PC-9 (cell line): ENCODE measurements at regions not wholly inside any gene's neighbourhood (a gene's known extent, or its start where the extent isn't known, plus 50 kb on each side); places are given as distances from the start of the nearest gene placed in this dataset.
A peak's percentile ranks its signal among the peaks of the same experiment; 100 is the strongest.

Experiments used
- BruUV-seq: library from RNA; stranded (reverse); fragments of 400-500 nt; replicated peaks from 2 replicates; lab custom pipeline; 2021; lab: Mats Ljungman, UMichigan
- CTCF ChIA-PET: fragments of 300-600 bp; sonication (Branson Sonifier 250); formaldehyde crosslinking; loops from one replicate; lab custom pipeline; 2022; ENCODE audit warnings: antibody characterized with exemption; lab: Charles Lee
- POLR2A ChIA-PET: fragments of 300-600 bp; sonication (Branson Sonifier 250); formaldehyde crosslinking; loops from one replicate; lab custom pipeline; 2022; ENCODE audit warnings: antibody characterized with exemption; ENCODE audit not compliant: unreplicated experiment; lab: Charles Lee
- DNase-seq, 2 experiments: peaks; one replicate each; pipeline versions ENCODE4 v3.0.0 to v3.0.0-alpha.2; 2015 to 2022; ENCODE audit warnings: mixed read lengths in 1 of 2
- H2AFZ ChIP-seq: fragments of 200-600 bp; sonication (generic); 2 replicates; pipeline ENCODE4 v1.8.1; 2017; ENCODE audit warnings: antibody characterized with exemption
- H3F3A ChIP-seq: fragments of 200-600 bp; sonication (generic); 2 replicates; pipeline ENCODE4 v1.8.1; 2017; ENCODE audit warnings: antibody characterized with exemption, mild to moderate bottlenecking, low read depth; ENCODE audit not compliant: insufficient read depth
- H3K27ac ChIP-seq: fragments of 200-600 bp; sonication (generic); 2 replicates; pipeline ENCODE4 v1.6.1; 2016; ENCODE audit warnings: mixed run types
- H3K27me3 ChIP-seq: fragments of 200-600 bp; sonication (generic); 2 replicates; pipeline ENCODE4 v1.6.1; 2016; ENCODE audit warnings: low read depth, mixed run types; ENCODE audit not compliant: insufficient read depth
- H3K36me3 ChIP-seq: fragments of 200-600 bp; sonication (generic); 2 replicates; pipeline ENCODE4 v1.6.1; 2016; ENCODE audit warnings: low read depth, mixed run types
- H3K4me1 ChIP-seq: fragments of 200-600 bp; sonication (generic); replicated peaks from 2 replicates; pipeline ENCODE4 v1.6.1; 2016; ENCODE audit warnings: mixed run types; ENCODE audit not compliant: insufficient read depth
- H3K4me2 ChIP-seq: fragments of 200-600 bp; sonication (generic); 2 replicates; pipeline ENCODE4 v1.6.1; 2017; ENCODE audit warnings: mixed run types
- H3K4me3 ChIP-seq: fragments of 200-600 bp; sonication (generic); 2 replicates; pipeline ENCODE4 v1.6.1; 2016; ENCODE audit warnings: mixed run types
- H3K79me2 ChIP-seq: fragments of 200-600 bp; sonication (generic); 2 replicates; pipeline ENCODE4 v1.6.1; 2017; ENCODE audit warnings: low read depth, mixed run types
- H3K9me2 ChIP-seq: fragments of 200-600 bp; sonication (generic); 2 replicates; pipeline ENCODE4 v1.8.1; 2017; ENCODE audit warnings: mild to moderate bottlenecking; ENCODE audit not compliant: insufficient read depth
- H3K9me3 ChIP-seq: fragments of 200-600 bp; sonication (generic); 2 replicates; pipeline ENCODE4 v1.8.1; 2016; ENCODE audit warnings: low read depth; ENCODE audit not compliant: insufficient read depth
- H4K20me1 ChIP-seq: fragments of 200-600 bp; sonication (generic); 2 replicates; pipeline ENCODE4 v1.8.1; 2017; ENCODE audit not compliant: insufficient read depth
- EZH2 ChIP-seq: fragments of 200-600 bp; sonication (generic); IDR thresholded peaks from 2 replicates; pipeline ENCODE4 v1.8.0; 2017; ENCODE audit warnings: antibody characterized with exemption, low read depth
- intact Hi-C: fragments of 100-400 bp; cut with micrococcal nuclease; formaldehyde crosslinking; loops from one replicate; pipeline ENCODE4 v1.10.0; 2022; ENCODE audit not compliant: unreplicated experiment
- TF ChIP-seq, protein P1 (sequence below): fragments of 200-600 bp; sonication (generic); conservative IDR thresholded peaks from 2 replicates; pipeline ENCODE4 v1.6.1; 2017; ENCODE audit warnings: mixed run types, antibody characterized with exemption, mild to moderate bottlenecking, moderate library complexity

DNA sequence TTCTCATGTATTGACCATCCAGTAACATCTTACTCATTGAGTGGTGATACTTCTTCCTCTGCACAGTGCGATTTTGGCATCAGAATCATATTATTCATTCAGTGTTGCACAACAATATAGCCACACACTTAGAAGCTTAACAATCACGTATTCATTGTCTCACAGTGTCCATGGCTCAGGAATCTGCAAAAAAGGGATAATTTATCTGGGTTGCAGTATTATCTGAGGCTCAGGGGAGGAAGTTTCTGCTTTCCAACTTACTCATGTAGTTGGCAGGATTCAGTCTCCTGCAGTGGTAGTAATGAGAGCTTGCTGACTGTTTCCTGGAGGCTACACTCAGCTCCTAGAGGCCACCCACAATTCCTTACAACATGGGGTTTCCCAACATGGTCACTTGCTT is 803.6 kb downstream of the SORCS1 start:
- POLR2A ChIA-PET, result no interaction called here
- Histone ChIP-seq H3K27me3 (no peaks in the 10 kb centered on the region), H3K4me1 (no peaks in the 10 kb centered on the region), H2AFZ (no peak overlapping the region), H3K4me3 (no peak overlapping the region), H4K20me1 (no peaks in the 10 kb centered on the region), H3K9me2 (no peaks in the 10 kb centered on the region), H3K36me3 (no peaks in the 10 kb centered on the region), H3K79me2 (no peaks in the 10 kb centered on the region), H3K9me3 (no peaks in the 10 kb centered on the region), H3K27ac (no peak overlapping the region), H3K4me2 (no peak overlapping the region), H3F3A (no peaks in the 10 kb centered on the region)
- intact Hi-C loops, result no loop called here
- CTCF ChIA-PET, result no interaction called here
- DNase-seq, result no peak
- no peak for TF ChIP-seq EZH2
- TF ChIP-seq, protein P1, sequence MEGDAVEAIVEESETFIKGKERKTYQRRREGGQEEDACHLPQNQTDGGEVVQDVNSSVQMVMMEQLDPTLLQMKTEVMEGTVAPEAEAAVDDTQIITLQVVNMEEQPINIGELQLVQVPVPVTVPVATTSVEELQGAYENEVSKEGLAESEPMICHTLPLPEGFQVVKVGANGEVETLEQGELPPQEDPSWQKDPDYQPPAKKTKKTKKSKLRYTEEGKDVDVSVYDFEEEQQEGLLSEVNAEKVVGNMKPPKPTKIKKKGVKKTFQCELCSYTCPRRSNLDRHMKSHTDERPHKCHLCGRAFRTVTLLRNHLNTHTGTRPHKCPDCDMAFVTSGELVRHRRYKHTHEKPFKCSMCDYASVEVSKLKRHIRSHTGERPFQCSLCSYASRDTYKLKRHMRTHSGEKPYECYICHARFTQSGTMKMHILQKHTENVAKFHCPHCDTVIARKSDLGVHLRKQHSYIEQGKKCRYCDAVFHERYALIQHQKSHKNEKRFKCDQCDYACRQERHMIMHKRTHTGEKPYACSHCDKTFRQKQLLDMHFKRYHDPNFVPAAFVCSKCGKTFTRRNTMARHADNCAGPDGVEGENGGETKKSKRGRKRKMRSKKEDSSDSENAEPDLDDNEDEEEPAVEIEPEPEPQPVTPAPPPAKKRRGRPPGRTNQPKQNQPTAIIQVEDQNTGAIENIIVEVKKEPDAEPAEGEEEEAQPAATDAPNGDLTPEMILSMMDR, result no peak
- BruUV-seq, result no TSS peak

- Histone ChIP-seq H2AFZ (no peak overlapping the region), H4K20me1 (no peaks in the 10 kb centered on the region), H3K4me1 (no peaks in the 10 kb centered on the region), H3K4me3 (no peak overlapping the region), H3K9me2 (no peaks in the 10 kb centered on the region), H3K9me3 (no peaks in the 10 kb centered on the region), H3K4me2 (no peak overlapping the region), H3F3A (no peaks in the 10 kb centered on the region), H3K27me3 (no peaks in the 10 kb centered on the region), H3K36me3 (no peaks in the 10 kb centered on the region), H3K27ac (no peak overlapping the region), H3K79me2 (no peaks in the 10 kb centered on the region)
- CTCF ChIA-PET, result no interaction called here
- no peak for TF ChIP-seq EZH2
- TF ChIP-seq, protein P1, result 0 out of 2 replicates have a peak, but pooled peaks have one; percentile 26
- POLR2A ChIA-PET, result no interaction called here
- intact Hi-C loops, result no loop called here
- no TSS peak for BruUV-seq
- no peak for DNase-seq
Measured at GRCh38 chr10:106355450-106355849, 809.1 kb downstream of the SORCS1 start.

GRCh38 chr10:106348933-106349332 is 815.6 kb downstream of the SORCS1 start:
- no peak for DNase-seq
- POLR2A ChIA-PET, result no interaction called here
- TF ChIP-seq, protein P1, result no peak
- no peak for TF ChIP-seq EZH2

More at GRCh38 chr10:106348933-106349332, 815.6 kb downstream of the SORCS1 start:
- Histone ChIP-seq H3K27me3 (no peaks in the 10 kb centered on the region), H3K4me3 (no peak overlapping the region), H3K27ac (no peak overlapping the region), H3F3A (no peaks in the 10 kb centered on the region), H3K4me2 (no peak overlapping the region), H2AFZ (no peak overlapping the region), H3K9me2 (no peaks in the 10 kb centered on the region), H4K20me1 (no peaks in the 10 kb centered on the region), H3K9me3 (no peaks in the 10 kb centered on the region), H3K79me2 (no peaks in the 10 kb centered on the region), H3K36me3 (no peaks in the 10 kb centered on the region), H3K4me1 (no peaks in the 10 kb centered on the region)
- CTCF ChIA-PET, result no interaction called here
- intact Hi-C loops, result no loop called here
- BruUV-seq, result no TSS peak
